ENCODE measurements at regions not wholly inside any gene's neighbourhood (a gene's known extent, or its start where the extent isn't known, plus 50 kb on each side); places are given as distances from the start of the nearest gene placed in this dataset.

DNA sequence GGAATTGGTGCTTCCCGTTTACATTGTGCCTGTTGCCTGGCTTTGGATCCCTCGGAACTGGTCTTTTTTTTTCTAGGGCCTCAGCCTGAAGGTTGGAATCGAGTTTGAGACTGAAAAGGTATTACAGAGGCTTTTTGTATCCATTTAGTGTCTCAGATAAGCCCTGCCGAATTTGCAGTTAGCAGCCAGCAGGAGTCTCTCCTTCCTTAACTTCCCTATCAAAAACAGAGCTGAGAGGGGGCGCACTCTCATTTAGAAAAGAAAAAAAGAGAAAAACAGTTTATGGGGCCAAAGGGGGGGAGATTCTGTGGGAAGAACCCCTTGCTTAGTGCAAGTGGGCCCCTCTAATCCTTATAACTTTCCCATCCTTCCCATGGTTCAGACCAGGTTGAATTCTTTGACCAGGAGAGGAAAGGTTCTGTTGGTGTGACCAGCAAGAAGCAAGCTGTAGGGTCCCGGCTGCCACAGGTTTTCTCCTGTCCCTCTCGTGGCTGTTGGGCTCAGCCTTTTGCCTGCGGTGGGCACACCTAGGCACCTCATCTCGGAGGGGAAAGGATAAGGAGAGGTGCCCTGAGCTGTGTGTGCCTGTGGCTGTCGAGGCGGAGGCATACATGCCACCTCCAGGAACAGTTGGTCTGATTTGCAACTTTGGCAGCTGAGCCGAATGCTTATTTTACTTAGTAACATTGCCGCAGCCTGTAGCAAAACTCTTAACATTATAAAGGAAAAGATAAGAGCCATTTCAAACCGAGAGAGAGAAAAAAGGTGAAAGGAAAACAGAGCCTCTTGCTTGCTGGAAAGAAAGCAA, 565.0 kb upstream of the CNTN5 start (continued):
- no peak for TF ChIP-seq CLOCK (CRISPR knock-in tag; IDR thresholded peaks at IDR 0.05; ENCODE audit: borderline replicate concordance)
- TF ChIP-seq, protein P1, sequence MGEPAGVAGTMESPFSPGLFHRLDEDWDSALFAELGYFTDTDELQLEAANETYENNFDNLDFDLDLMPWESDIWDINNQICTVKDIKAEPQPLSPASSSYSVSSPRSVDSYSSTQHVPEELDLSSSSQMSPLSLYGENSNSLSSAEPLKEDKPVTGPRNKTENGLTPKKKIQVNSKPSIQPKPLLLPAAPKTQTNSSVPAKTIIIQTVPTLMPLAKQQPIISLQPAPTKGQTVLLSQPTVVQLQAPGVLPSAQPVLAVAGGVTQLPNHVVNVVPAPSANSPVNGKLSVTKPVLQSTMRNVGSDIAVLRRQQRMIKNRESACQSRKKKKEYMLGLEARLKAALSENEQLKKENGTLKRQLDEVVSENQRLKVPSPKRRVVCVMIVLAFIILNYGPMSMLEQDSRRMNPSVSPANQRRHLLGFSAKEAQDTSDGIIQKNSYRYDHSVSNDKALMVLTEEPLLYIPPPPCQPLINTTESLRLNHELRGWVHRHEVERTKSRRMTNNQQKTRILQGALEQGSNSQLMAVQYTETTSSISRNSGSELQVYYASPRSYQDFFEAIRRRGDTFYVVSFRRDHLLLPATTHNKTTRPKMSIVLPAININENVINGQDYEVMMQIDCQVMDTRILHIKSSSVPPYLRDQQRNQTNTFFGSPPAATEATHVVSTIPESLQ (CRISPR knock-in tag; IDR thresholded peaks at IDR 0.05) = no peak
- TF ChIP-seq REST (IDR thresholded peaks at IDR 0.05; ENCODE audit: borderline replicate concordance) = peak; percentile 34; the same call in 1 of the 2 replicates
- no peak for TF ChIP-seq REST (CRISPR knock-in tag; IDR thresholded peaks at IDR 0.05; ENCODE audit: low read depth)
- no peak for TF ChIP-seq ATF4 (CRISPR knock-in tag; IDR thresholded peaks at IDR 0.05)

Data from K562 (cell line).